Stimulated activated CD4-positive, alpha-beta T cell treated with anti-CD3 and anti-CD28 coated beads, Interleukin-4, amount 100 ng/mL, for 4 hours (primary cell): ENCODE measurements at regions not wholly inside any gene's neighbourhood (a gene's known extent, or its start where the extent isn't known, plus 50 kb on each side); places are given as distances from the start of the nearest gene placed in this dataset.
A peak's percentile ranks its signal among the peaks of the same experiment; 100 is the strongest.
"Not testable (repeated sequence)": the region's sequence is repeated elsewhere in the genome, so short reads cannot be mapped to it uniquely, and the experiment has no call there.

Experiments
- DNase-seq, 2 experiments: peaks; one replicate each; pipeline ENCODE4 v3.0.0-alpha.2; 2020

DNA sequence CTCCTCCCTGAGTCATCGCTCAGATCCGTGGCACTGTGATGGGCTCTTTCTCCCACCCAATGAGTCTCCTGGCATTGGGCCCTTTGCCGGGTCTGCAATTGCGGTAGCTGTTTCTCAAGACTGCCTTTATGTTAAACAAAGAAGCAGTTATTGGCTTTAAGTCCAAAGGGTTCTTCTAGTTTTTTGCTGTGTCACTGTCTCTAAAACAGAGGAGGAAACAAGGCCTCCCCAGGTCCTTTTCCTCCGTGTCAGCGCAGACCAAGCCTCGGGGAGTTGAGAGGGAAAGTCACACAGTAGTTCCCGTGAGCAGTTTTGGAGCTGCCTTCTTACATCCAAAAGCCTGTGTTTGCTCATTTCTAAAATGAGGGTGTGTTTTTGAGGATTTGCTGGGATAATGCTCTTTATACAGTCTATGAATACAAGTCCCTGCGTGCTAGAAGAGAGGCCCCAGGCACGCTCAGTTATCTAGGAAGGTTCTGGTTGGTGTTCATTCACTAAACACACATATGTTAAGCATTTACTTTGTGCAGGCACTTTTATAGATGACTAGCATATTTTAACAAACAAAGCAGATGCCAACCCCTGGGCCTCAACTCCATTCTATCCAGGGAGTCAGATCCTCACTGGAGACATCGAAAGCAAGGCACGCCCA is 126.0 kb upstream of the PZP start:
- no peak for DNase-seq

DNA sequence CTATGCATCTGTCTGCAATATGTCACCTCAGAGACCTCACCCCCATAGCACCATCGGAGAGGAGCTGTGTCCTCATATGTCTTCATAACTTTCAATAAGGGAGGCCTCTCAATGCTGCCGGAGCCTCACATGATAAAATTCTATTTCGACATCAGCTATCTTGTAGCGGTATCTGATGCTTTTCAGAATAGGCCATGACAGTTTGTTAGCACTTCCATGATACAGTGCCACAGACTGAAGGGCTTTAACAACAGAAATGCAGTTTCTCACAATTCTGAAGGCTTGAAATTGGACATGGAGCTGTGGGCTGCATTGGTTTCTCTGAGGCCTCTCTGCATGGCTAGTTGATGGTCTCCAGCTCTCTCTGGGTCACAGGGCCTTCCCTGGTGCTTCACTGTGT is 125.0 kb upstream of the PZP start:
- no peak for DNase-seq

DNA sequence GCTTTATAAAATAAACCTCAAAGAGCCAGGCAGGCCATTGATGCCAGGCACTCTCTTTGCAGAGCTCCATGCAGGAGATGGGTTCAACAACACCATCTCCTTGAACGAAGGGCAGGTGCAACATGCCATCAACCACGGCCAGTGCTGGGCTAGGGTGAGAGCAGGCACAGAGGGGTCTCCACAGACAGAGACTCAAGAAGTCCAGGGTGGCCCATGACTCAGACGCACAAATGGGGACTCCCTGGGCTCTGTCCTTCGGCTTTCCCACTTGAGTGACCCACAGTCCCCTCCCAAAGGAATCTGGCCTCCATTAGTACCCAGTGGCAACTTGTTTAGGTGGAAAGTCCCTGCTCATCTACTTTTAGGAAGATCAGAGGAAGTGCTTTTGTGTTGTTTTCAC is 124.4 kb upstream of the PZP start:
- no peak for DNase-seq

DNA sequence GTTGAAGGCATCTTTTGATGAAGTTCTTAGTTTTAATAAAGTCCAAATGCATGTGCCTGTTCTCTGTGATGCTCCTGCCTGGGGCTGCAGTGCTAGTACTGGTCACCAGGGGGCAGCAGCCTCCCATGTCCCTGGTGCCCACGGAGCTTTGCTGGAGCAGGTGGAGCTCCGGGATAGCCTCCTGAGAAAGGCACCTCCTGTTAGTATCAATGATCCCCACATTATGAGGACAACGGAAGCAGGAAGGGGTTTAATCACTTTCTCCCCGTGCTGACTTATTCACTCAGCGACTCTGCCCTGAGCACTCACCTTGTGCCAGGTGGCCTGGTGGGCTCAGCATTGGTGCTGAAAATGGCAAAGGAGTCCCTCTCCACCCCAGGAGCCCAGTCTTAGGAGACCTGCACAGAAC is 123.0 kb upstream of the PZP start:
- DNase-seq, result peak; percentile 58 to 73

DNA sequence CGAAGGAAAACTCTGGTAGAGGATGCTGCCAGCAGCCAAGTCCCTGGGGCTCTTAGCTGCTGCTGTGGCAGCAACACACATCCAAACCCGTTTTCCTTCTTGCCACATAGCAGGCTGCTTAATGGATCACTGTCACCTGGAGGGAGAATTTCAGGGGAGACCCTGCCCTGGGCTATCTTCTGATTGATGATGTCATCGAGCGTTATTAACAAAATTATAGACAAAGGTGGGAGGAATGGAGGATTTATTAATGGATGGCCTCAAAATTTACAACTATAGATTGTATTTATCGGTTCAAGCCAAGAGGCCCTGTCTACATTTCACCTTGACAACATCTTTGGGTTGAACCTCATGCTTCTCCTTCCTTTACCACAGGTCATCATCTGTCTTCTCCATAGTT is 120.8 kb upstream of the PZP start:
- DNase-seq, result no peak

DNA sequence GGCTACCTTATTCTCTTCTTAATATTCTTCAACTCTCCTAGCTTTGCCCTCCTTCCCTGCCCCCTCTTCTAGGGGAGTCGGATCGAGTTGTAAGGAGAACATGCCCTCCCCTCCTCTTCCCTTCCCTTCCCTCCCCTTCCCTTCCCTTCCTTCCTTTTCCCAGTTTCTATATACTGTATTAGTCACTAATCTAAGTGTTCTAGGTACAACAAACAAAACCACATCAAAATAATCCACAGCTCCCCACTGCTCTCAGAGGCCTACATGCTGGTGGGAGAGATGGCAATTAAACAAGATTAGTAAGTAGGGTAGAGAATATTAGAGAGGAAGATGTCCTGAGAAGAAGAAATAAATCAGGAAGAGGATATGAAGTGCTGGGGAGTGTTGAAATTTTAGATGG is 119.9 kb upstream of the PZP start:
- DNase-seq, result no peak

DNA sequence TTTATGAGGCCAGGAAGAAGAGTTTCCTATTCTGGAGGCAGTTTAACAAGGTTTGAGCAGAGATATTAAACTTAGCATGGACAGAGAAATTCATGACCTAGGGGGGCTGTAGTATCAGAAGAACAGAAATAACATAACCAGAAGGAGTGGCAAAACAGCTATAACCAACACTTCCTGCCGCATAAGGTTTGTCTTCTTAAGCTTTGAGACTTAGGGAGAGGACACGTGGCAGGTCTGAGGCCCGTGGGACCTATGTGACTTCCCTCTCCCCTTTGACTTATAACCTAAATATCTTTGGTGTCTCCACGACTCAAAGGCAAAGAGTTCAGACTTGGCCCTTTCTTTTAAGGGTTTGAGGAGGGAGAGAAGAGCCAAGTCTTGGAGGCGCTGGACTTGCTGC is 119.1 kb upstream of the PZP start:
- DNase-seq, result no peak

DNA sequence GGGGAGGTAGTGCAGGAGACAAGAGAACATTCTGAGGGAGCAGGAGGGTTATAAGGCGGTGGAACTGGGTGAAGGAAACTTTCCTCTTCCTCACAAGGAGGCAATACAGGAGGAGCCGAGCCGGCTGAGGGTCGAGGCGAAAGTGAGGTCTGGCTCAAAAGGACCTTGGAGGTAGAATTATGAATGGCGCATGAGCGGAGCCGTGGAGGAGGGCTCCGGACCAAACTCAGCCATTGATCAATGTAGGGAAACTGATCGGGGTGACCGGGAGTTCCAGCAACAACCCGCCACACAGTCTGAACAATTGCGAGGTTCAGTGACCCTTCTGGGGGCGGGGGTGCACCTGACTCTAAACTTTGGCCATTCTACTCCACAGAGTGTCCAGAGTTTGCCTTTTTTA is 118.7 kb upstream of the PZP start:
- not testable (repeated sequence) for DNase-seq

DNA sequence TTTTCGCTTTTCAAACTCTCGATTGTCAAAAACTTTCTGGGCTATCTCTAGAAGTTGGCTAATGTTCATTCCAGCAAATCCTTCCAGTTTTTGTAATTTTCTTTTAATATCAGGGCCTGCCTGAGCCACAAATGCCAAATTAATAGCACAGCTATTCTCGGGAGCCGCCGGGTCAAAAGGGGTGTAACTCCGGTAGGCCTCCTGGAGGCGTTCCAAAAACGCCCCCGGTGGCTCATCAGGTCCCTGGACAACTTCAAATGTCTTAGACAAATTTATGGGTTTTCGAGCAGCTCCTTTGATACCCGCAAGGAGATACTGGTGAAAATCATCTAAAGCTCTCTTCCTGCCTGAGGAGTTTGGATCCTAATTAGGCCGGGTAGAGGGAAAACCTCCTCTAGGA is 117.9 kb upstream of the PZP start:
- DNase-seq, result no peak

DNA sequence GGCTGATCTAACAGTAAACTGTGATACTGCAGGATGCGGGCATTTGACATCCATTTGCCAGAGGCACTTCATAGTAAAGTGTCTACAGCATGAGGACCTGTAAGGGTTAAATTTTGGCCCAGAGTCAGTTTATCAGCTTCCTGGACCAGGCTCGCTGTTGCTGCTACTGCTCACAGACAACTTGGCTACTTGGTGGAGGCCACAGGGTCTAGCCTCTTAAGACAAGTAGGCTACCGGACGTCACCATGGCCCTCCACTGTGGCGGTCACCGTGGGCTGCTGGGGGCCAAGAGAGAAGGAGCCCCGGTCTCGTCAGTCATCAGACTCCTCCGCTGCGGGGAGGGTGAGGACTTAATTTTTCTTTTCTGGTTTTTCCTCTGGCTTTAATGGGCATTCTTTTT is 117.3 kb upstream of the PZP start:
- no peak for DNase-seq

DNA sequence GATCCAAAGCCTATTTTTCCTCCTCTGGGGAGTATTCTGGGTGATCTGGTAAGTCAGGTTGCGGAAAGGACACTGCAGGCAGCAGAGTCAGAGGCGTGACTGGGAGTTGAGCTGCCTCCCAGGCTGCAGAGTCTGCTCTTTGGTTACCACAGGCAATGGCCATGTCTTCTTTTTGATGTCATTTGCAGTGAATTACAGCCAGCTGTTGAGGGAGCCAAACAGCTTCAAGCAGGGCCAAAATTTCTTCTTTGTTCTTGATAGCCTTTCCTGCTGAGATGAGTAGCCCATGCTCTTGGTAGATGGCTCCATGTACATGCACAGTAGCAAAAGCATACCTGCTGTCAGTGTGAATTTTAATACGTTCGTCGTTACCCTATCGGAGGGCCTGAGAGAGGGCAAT is 116.6 kb upstream of the PZP start:
- no peak for DNase-seq

DNA sequence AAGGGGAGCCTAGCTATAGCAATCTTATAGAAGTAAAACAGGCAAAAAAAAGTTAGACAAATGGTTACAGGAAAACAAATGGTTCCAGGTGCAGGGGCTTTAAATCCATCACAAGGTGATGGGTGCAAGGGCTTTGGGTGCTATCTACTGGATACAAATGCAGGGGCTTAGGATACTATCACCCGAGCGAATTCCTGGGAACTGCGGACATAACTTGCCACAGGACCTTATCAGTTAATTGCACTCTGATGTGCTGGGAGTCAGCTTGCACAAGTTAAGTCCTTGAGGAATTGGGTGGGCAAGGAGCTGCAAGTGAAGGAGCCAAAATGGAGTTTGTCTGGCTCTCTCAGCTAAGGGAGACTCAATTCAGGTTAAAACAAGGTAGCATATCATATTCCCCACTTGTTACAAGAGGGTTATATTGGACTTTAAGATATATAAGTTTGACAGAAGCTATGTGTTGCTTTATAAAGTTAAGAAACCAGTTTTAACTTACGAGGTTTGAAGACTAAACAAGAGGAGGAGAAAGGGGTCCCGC is 115.0 kb upstream of the PZP start:
- no peak for DNase-seq

DNA sequence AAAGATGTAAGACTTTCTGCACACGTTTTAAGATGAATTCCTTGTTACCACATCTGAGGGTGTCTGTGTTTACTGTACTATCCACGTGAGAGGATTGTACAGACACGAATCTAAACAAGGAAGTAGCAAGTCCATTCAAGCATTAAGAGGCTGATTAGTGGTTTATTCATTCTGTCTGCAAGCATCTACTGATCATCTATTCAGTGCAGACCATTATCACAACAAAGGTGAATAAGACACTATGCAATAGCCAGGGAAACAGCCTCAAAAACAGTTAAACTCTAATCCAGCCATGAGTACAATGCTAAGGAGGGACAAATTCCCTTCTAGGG is 111.6 kb upstream of the PZP start:
- no peak for DNase-seq

DNA sequence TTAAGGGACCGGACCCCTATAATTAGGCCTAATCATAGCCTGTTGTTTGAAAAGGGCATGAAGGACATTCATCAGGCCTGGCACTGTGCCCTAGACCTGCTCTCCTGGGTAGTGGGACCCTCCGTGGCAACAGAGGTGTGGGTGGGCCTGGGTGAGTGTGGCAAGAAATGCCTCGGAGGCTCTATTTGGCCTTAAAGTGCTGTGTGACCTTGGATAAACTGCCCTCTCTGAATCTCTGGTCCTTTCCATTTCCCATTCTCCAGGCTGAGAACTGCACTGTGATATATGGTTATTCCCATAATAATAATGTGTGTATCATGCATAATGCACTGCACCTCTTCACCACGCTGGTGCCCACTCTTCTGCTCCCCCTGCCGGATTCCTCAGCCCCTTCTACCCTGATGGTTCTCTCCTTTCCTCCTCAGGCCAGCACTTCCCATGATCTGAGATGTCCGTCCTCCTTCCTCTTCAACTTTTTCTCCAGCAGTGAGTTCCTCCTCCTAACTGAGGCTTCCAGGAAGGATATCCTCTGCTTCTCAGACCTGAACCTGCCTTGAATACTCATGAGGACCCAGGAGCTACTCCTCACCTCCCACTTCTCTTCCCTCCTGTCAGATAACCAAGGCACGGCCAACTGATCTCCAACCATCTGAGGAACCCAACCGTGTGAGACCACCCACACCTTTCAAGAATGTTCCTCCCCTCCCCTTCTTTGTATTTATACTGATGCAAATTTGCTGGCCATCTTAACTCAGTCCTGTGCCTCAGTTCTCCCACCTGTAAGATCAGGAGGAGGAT is 111.0 kb upstream of the PZP start:
- no peak for DNase-seq

DNA sequence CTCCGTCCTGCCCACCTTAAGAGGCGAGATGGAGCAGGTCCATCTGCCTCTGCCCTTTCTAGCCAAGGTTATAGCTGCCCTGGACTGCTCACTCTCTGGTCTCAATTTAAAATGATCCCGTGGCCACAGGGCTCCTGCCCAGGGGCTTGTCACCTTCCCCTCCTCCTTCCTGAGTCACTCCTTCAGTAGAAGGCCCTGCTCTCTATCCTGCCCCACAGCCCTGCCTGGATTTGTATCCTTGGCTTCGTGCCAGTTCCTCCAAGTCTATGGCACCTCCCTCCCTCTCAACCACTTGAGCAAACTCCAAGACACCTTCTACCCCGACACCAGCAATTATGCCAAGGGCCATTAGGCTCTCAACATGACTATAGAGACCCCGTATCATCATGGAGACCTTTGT is 105.3 kb upstream of the PZP start:
- DNase-seq, result not testable (repeated sequence)

DNA sequence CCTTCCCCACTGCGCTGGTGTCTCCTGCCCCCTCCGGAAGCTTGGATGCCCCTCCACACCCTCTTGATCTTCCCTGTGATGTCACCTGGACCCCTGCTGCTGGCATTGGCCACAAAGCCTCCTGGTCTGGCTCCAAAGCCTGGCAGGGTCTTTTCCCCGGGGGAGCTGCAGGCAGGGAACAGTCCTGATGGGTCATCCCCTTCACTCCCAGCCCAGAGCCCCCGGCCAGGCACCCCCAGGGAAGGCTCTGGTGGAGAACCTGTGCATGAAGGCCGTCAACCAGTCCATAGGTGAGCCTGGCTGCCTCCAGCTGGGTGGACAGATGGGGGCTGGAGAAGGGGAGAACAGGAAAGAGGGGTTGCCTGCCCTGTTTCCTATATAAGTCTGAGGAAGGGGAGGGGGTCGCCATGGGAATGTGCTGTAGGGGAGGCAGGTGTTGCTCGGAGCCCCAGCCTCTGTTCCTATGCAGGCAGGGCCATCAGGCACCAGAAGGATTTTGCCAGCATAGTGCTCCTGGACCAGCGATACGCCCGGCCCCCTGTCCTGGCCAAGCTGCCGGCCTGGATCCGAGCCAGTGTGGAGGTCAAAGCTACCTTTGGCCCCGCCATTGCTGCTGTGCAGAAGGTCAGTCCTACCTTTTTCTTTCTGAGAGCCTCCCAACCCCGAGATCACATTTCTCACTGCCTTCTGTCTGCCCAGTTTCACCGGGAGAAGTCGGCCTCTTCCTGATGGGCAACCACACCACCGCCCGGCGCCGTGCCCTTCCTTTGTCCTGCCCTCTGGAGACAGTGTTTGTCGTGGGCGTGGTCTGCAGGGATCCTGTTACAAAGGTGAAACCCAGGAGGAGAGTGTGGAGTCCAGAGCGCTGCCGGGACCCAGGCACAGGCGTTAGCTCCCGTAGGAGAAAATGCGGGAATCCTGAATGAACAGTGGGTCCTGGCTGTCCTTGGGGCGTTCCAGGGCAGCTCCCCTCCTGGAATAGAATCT is 104.5 kb upstream of the PZP start:
- not testable (repeated sequence) for DNase-seq

DNA sequence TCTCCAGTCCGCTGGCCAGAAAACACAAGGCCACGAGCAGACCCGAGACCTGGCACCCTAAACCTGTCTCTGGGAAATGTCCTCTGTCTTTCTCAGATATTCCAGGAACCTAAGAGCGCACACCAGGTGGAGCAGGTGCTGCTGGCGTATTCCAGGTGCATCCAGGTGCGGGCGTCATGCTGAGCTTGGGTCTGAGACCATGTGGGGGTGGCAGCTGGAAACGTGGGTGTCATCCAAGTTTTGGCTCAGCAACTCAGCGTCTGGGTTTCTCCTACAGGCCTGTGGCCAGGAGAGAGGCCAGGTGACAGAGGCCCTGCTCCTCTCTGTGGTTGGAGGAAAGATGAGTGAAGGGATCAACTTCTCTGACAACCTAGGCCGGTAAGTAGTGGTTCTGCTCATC is 103.3 kb upstream of the PZP start:
- not testable (repeated sequence) for DNase-seq

DNA sequence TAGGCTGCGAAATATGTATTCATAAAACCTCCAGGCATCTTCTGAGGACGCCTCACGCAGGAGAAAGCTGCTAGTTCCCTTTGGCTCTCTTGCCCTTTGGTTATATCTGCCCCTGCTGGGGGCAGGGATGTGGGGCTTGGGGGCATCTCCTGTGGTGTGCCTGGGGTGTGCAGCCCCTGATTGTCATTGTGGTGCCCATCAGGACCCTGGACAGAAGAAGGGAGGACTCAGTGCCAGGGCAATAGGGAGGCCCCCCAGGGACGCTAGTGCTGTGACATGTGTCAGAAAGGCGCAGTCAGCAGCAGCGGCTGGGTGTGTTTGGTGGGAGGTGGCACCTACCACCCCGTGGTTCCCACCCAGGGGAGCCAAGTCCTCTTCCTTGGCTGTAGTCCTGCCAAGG is 102.5 kb upstream of the PZP start:
- not testable (repeated sequence) for DNase-seq

DNA sequence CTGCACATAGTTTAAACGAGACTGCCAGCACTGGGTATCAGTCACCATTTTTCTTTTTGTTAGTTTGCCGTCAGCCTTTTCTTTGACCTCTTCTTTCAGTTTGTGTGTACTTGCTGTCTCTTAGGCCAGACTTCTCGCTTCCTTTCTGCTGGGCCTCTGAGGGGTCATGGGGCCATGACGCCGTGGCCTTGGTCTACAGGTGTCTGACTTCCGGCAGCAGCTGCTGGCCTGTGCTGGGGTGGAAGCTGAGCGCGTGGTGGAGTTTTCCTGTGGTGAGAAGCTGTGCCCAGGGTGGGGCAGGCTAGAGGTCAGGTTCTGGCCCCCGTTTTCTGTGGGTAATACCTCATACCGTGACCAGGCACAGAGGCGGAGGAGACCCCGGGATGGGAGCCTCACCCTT is 101.6 kb upstream of the PZP start:
- not testable (repeated sequence) for DNase-seq

DNA sequence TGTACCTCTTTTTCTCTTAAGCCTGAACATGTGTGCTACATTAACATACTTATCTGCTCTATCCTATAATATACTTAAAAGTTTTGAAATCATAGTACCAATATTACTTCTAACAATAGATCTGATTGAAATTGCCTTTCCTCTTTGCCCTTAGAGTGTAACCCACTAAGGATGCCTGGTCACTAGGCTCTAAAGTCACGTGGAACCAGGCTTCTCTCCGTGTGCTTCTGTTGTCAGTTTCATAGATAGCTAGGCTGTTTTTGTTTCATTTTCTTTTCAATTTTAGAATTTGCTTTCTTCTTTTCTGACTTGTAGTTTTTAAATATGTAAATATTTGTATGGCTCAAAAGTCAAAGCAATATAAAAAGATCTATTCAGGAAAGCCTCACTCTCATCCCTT is 100.5 kb upstream of the PZP start:
- not testable (repeated sequence) for DNase-seq

DNA sequence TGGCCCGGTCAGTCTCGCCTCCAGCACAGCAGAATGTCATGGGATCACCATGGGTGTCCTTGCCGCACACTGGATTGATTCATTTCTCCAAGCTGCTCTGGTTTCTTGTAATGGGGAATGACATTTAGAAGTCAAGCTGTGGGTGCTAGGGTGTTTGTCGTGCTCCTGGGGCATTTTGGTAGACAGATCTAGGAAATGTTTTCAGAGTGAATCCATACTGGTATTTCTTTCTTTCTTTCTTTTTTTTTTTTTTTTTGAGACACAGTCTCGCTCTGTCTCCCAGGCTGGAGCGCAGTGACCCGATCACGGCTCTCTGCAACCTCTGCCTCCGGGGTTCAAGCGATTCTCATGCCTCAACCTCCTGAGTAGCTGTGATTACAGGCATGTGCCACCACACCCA is 100.0 kb upstream of the PZP start:
- DNase-seq, result not testable (repeated sequence)

DNA sequence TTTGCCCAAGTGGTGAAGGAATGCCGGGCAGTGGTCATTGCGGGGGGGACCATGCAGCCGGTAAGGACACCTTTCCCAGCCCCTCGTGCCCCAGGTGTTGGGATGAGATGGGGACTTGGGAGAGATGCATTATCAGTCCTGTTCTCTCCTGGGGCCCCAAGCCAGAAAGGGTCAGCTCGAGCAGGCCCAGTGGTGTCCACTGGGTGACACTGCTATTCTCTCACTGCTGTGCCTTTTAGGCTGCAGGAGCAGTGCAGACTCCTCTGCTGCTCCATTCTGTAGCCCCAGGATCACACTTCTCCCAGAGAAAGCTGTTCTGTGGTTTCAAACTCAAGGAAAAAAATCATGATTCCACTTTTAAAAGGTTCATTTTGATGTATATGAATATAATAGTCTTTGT is 99.1 kb upstream of the PZP start:
- not testable (repeated sequence) for DNase-seq

DNA sequence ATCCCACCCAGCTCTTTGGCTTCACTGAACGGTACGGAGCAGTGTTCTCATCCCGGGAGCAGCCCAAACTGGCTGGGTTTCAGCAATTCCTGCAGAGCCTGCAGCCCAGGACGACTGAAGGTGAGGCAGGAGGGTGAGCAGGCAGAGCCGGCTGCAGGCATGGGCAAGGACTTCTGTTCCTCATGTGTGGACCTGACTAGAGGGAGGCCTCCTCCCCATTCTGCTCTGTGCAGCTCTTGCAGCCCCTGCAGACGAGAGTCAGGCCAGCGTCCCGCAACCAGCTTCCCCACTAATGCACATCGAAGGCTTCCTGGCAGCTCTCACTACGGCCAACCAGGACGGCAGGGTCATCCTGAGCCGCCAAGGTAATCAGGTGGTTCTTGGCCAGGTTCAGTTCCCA is 97.8 kb upstream of the PZP start:
- not testable (repeated sequence) for DNase-seq
